ENCODE measurements at regions not wholly inside any gene's neighbourhood (a gene's known extent, or its start where the extent isn't known, plus 50 kb on each side); places are given as distances from the start of the nearest gene placed in this dataset.

GRCh38 chr1:218985424-218985984 lies 188.2 kb upstream of the LYPLAL1 start:
- DNase-seq (ENCODE audit: low read depth in 3 of 3), result no peak

GRCh38 chr1:218986816-218987215 lies 186.9 kb upstream of the LYPLAL1 start:
- DNase-seq (ENCODE audit: low read depth in 3 of 3), result no peak

- no peak for DNase-seq (ENCODE audit: low read depth in 3 of 3)
Measured at GRCh38 chr1:218990019-218990418, 183.7 kb upstream of the LYPLAL1 start.

GRCh38 chr1:218991089-218991488 lies 182.6 kb upstream of the LYPLAL1 start:
- DNase-seq (ENCODE audit: low read depth in 3 of 3), result no peak

GRCh38 chr1:218994615-218995014 lies 179.1 kb upstream of the LYPLAL1 start:
- no peak for DNase-seq (ENCODE audit: low read depth in 3 of 3)

GRCh38 chr1:218995091-218995665 lies 178.5 kb upstream of the LYPLAL1 start:
- no peak for DNase-seq (ENCODE audit: low read depth in 3 of 3)

- no peak for DNase-seq (ENCODE audit: low read depth in 3 of 3)
Measured at GRCh38 chr1:218996362-218996761, 177.3 kb upstream of the LYPLAL1 start.

GRCh38 chr1:219000005-219000404 lies 173.7 kb upstream of the LYPLAL1 start:
- DNase-seq (ENCODE audit: low read depth in 3 of 3), result no peak

GRCh38 chr1:219000631-219001030 lies 173.0 kb upstream of the LYPLAL1 start:
- no peak for DNase-seq (ENCODE audit: low read depth in 3 of 3)

- no peak for DNase-seq (ENCODE audit: low read depth in 3 of 3)
Measured at GRCh38 chr1:219010720-219011119, 163.0 kb upstream of the LYPLAL1 start.

GRCh38 chr1:219020386-219020785 lies 153.3 kb upstream of the LYPLAL1 start:
- no peak for DNase-seq (ENCODE audit: low read depth in 3 of 3)

GRCh38 chr1:219020846-219021245 lies 152.8 kb upstream of the LYPLAL1 start:
- DNase-seq (ENCODE audit: low read depth in 3 of 3), result no peak

GRCh38 chr1:219027146-219027673 lies 146.5 kb upstream of the LYPLAL1 start:
- no peak for DNase-seq (ENCODE audit: low read depth in 3 of 3)

- no peak for DNase-seq (ENCODE audit: low read depth in 3 of 3)
Measured at GRCh38 chr1:219031809-219032208, 141.9 kb upstream of the LYPLAL1 start.

- DNase-seq (ENCODE audit: low read depth in 3 of 3), result no peak
Measured at GRCh38 chr1:219038398-219038797, 135.3 kb upstream of the LYPLAL1 start.

GRCh38 chr1:219039017-219039681 lies 134.5 kb upstream of the LYPLAL1 start:
- DNase-seq (ENCODE audit: low read depth in 3 of 3), result no peak

- no peak for DNase-seq (ENCODE audit: low read depth in 3 of 3)
Measured at GRCh38 chr1:219039682-219040154, 134.0 kb upstream of the LYPLAL1 start.

GRCh38 chr1:219040291-219040690 lies 133.4 kb upstream of the LYPLAL1 start:
- no peak for DNase-seq (ENCODE audit: low read depth in 3 of 3)

GRCh38 chr1:219041141-219041540 lies 132.5 kb upstream of the LYPLAL1 start:
- DNase-seq (ENCODE audit: low read depth in 3 of 3), result no peak

GRCh38 chr1:219041818-219042217 lies 131.9 kb upstream of the LYPLAL1 start:
- no peak for DNase-seq (ENCODE audit: low read depth in 3 of 3)

GRCh38 chr1:219042769-219043168 lies 130.9 kb upstream of the LYPLAL1 start:
- no peak for DNase-seq (ENCODE audit: low read depth in 3 of 3)

- no peak for DNase-seq (ENCODE audit: low read depth in 3 of 3)
Measured at GRCh38 chr1:219045246-219045645, 128.4 kb upstream of the LYPLAL1 start.

GRCh38 chr1:219049501-219049900 lies 124.2 kb upstream of the LYPLAL1 start:
- no peak for DNase-seq (ENCODE audit: low read depth in 3 of 3)

All from stimulated activated CD4-positive, alpha-beta T cell treated with anti-CD3 and anti-CD28 coated beads, TNF-alpha, amount 100 ng/mL, for 4 hours (primary cell).